Activated naive CD8-positive, alpha-beta T cell (primary cell): ENCODE measurements at regions not wholly inside any gene's neighbourhood (a gene's known extent, or its start where the extent isn't known, plus 50 kb on each side); places are given as distances from the start of the nearest gene placed in this dataset.

Experiments used
- H3K27ac Mint-ChIP-seq: one replicate; pipeline ENCODE4 v1.8.0; 2021; ENCODE audit warnings: mixed read lengths
- H3K27me3 Mint-ChIP-seq: one replicate; pipeline ENCODE4 v1.8.0; 2021; ENCODE audit warnings: mixed read lengths
- H3K36me3 Mint-ChIP-seq: one replicate; pipeline ENCODE4 v1.8.0; 2021; ENCODE audit warnings: mixed read lengths
- H3K4me1 Mint-ChIP-seq: one replicate; pipeline ENCODE4 v1.8.0; 2021; ENCODE audit warnings: low read depth, mixed read lengths
- H3K4me3 Mint-ChIP-seq: one replicate; pipeline ENCODE4 v1.8.0; 2021; ENCODE audit warnings: mild to moderate bottlenecking, mixed read lengths
- H3K9me3 Mint-ChIP-seq: one replicate; pipeline ENCODE4 v1.8.0; 2021; ENCODE audit warnings: low read depth, mixed read lengths

GRCh38 chr14:31966896-31967668 is 110.0 kb upstream of the ARHGAP5 start:
- no peaks in the 10 kb centered on the region for H3K36me3 Mint-ChIP-seq
- H3K27ac Mint-ChIP-seq, result no peak overlapping the region
- H3K4me3 Mint-ChIP-seq, result no peak overlapping the region
- peaks cover 8% of the 10 kb centered on the region for H3K9me3 Mint-ChIP-seq
- no peaks in the 10 kb centered on the region for H3K4me1 Mint-ChIP-seq
- peaks cover 1% of the 10 kb centered on the region for H3K27me3 Mint-ChIP-seq

DNA sequence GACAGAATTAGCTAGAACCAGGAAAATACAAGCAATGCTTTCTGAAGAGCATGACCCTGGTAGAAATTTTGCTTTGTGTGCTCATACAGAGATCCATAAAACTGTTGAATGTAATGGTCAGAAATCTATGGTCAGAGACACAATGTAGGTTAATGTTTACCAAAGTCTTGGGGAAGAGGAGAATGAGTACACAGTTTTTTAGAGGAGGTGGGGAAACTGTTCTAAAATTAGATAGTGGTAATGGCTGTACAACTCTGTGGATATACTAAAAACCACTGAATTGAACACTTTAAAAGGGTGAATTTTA is 109.5 kb upstream of the ARHGAP5 start:
- Mint-ChIP-seq H3K27ac (no peak overlapping the region), H3K36me3 (no peaks in the 10 kb centered on the region), H3K4me1 (no peaks in the 10 kb centered on the region), H3K9me3 (peaks cover 8% of the 10 kb centered on the region), H3K27me3 (peaks cover 1% of the 10 kb centered on the region), H3K4me3 (no peak overlapping the region)

DNA sequence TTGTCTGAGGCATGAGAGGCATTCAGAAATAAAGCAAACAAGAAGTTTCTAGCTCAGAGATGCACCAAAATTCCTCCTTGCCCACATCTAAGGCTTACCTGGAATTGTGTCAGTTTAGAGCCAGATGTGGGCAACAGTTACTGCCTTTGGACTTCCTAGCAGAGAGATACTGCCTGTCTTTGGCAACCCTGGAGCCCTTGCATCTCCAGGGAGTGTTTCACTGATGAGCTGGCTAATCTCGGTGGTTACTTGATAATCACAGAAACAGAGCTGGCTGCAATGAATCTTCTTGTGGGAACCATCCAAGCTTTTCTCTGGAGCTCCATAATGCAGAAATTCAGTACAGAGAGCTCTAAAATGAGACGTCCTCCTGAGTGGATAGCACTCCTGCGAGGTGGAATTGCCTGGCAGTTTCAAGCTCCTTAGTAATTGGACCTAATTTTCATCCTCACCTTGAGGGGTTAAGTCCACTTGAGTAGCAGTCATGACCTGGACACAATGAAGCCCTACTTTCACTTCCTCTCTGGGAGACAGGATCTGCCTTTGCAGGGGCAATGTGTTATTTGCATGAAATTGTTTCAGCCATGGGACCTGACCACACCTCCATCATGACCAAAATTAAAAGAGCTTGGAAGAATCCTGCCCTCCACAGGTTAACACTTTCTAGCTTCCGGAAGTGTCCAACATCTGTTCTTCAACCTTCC is 108.8 kb upstream of the ARHGAP5 start:
- H3K4me1 Mint-ChIP-seq, result no peaks in the 10 kb centered on the region
- no peak overlapping the region for H3K27ac Mint-ChIP-seq
- H3K9me3 Mint-ChIP-seq, result peaks cover 8% of the 10 kb centered on the region
- no peak overlapping the region for H3K4me3 Mint-ChIP-seq
- peaks cover 1% of the 10 kb centered on the region for H3K27me3 Mint-ChIP-seq
- no peaks in the 10 kb centered on the region for H3K36me3 Mint-ChIP-seq

GRCh38 chr14:31968956-31969698 is 108.0 kb upstream of the ARHGAP5 start:
- H3K27me3 Mint-ChIP-seq, result peaks cover 1% of the 10 kb centered on the region
- H3K36me3 Mint-ChIP-seq, result no peaks in the 10 kb centered on the region
- no peak overlapping the region for H3K4me3 Mint-ChIP-seq
- H3K9me3 Mint-ChIP-seq, result peaks cover 8% of the 10 kb centered on the region
- no peak overlapping the region for H3K27ac Mint-ChIP-seq
- no peaks in the 10 kb centered on the region for H3K4me1 Mint-ChIP-seq

GRCh38 chr14:31969699-31970240 is 107.3 kb upstream of the ARHGAP5 start:
- H3K4me3 Mint-ChIP-seq, result no peak overlapping the region
- H3K36me3 Mint-ChIP-seq, result no peaks in the 10 kb centered on the region
- peaks cover 8% of the 10 kb centered on the region for H3K9me3 Mint-ChIP-seq
- no peak overlapping the region for H3K27ac Mint-ChIP-seq
- H3K27me3 Mint-ChIP-seq, result peaks cover 1% of the 10 kb centered on the region
- H3K4me1 Mint-ChIP-seq, result no peaks in the 10 kb centered on the region

DNA sequence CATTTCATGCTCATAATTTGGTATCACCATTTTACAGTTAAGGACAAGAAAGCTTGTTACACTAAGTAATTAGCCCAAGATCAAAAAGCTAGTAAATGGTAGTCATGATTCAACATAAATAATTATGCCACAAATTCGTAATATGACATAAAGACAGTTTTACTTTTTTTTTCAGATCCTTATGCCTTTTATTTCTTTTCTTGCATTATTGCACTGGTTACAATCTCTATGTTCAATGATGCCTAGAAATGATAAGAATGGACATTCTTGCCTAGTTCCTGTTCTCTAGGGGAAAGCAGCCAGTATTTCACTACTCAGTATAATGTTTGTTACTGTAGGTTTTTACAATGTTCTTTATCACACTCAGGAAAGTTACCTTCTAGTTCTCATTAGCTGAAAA is 106.4 kb upstream of the ARHGAP5 start:
- Mint-ChIP-seq H3K27ac (no peak overlapping the region), H3K4me3 (no peak overlapping the region), H3K4me1 (no peaks in the 10 kb centered on the region), H3K36me3 (no peaks in the 10 kb centered on the region), H3K27me3 (peaks cover 2% of the 10 kb centered on the region), H3K9me3 (peaks cover 8% of the 10 kb centered on the region)

DNA sequence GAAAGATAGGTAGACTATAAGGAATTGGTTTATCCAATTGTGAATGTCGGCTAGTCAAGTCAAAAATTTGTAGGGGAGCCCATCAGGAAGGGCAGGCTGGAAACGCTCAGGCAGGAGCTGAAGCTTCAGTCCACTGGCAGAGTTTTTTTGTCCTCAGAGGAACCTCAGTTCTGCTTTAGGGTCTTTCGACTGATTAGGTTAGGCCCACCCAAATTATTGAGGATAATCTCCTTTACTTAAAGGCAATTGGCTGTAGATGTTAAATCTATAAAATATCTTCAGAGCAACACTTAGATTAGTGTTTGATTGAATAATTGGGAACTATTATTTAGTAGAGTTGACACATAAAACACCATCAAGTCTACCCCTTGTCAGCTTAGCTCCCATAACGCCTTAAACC is 105.5 kb upstream of the ARHGAP5 start:
- peaks cover 8% of the 10 kb centered on the region for H3K9me3 Mint-ChIP-seq
- H3K36me3 Mint-ChIP-seq, result no peaks in the 10 kb centered on the region
- H3K27me3 Mint-ChIP-seq, result peaks cover 3% of the 10 kb centered on the region
- no peak overlapping the region for H3K4me3 Mint-ChIP-seq
- no peaks in the 10 kb centered on the region for H3K4me1 Mint-ChIP-seq
- H3K27ac Mint-ChIP-seq, result no peak overlapping the region

DNA sequence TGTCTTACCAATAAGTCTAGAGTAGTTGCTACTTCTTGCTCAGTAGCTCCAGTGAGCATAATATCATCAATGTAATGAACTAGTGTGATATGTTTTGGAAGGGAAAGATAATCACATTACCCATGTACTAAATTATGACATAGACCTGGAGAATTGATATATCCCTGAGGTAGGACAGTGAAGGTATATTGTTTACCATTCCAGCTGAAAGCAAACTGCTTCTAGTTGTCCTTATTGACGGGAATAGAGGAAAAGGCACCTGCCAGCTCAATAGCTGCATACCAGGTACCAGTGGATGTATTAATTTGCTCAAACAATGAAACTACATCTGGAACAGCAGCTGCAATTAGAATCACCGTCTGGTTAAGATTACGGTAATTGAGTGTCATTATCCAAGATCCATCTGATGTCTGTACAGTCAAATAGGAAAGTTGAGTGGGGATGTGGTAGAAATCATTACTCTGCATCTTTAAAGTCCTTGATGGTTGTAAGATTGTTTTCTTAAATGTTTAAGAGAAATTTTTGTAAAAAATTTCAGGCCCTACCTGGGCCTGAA is 100.0 kb upstream of the ARHGAP5 start:
- Mint-ChIP-seq H3K36me3 (no peaks in the 10 kb centered on the region), H3K4me3 (no peak overlapping the region), H3K27me3 (peaks cover 1% of the 10 kb centered on the region), H3K4me1 (no peaks in the 10 kb centered on the region), H3K27ac (no peak overlapping the region), H3K9me3 (peaks cover 2% of the 10 kb centered on the region)

GRCh38 chr14:31978423-31978822 is 98.7 kb upstream of the ARHGAP5 start:
- Mint-ChIP-seq H3K4me3 (no peak overlapping the region), H3K36me3 (peaks cover 2% of the 10 kb centered on the region), H3K9me3 (peaks cover 12% of the 10 kb centered on the region), H3K27me3 (peaks cover 1% of the 10 kb centered on the region), H3K27ac (no peak overlapping the region), H3K4me1 (no peaks in the 10 kb centered on the region)

DNA sequence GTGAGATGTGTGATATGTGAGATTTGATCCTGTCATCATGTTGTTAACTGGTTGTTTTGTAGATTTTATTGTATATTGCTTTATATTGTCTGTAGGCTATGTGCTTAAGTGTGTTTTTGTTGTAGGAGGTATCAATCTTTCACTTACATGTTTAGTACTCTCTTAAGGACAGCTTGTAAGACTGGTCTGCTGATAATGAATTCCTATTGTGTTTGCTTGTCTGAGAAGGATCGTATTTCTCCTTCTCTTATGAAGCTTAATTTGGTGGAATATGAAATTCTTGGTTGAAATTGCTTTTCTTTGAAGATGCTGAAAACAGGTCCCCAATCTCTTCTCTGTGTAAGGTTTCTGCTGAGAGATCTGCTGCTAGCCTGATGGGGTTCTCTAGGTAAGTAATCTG is 94.5 kb upstream of the ARHGAP5 start:
- Mint-ChIP-seq H3K9me3 (peaks cover 12% of the 10 kb centered on the region), H3K27ac (no peak overlapping the region), H3K36me3 (peaks cover 2% of the 10 kb centered on the region)

DNA sequence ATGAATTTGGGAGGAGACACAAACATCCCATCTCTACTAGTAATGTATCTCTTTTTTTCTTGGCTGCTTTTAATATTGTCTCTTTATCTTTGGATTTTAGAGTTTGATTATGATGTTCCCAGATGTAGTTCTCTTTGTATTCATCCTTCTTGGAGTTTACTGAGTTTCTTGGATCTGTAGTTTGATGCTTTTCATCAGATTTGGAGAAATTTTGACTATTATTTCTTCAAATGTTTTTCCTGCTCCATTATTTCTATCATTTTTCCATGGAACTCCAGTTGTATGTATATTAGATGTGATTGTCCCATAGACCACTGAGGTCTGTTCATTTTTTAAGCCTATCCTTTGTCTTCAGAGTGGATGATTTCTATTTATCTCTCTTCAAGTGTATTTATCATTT is 90.7 kb upstream of the ARHGAP5 start:
- Mint-ChIP-seq H3K36me3 (peaks cover 2% of the 10 kb centered on the region), H3K4me3 (no peak overlapping the region), H3K27ac (no peak overlapping the region), H3K9me3 (peaks cover 12% of the 10 kb centered on the region), H3K4me1 (no peaks in the 10 kb centered on the region), H3K27me3 (peaks cover 4% of the 10 kb centered on the region)

More for the DNA sequence above, 94.5 kb upstream of the ARHGAP5 start:
- Mint-ChIP-seq H3K27me3 (no peaks in the 10 kb centered on the region), H3K4me1 (no peaks in the 10 kb centered on the region), H3K4me3 (no peak overlapping the region)

GRCh38 chr14:31987721-31988120 is 89.4 kb upstream of the ARHGAP5 start:
- Mint-ChIP-seq H3K4me1 (no peaks in the 10 kb centered on the region), H3K27me3 (peaks cover 4% of the 10 kb centered on the region)

DNA sequence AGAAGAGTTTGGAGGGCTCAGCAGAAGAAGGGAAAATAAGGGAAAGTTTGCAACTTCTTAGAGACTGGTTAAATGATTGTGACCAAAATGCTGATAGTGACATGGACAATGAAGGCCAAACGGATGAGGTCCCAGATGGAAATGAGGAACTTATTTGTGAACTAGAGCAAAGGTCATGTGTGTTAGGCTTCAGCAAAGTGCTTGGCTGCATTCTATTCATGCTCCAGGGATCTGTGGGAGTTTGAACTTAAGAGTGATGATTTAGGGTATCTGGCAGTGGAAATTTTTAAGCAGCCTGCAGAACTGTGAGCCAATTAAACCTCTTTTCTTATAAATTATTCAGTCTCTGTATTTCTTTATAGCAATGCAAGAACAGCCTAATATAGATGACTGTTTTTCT is 88.9 kb upstream of the ARHGAP5 start:
- no peak overlapping the region for H3K27ac Mint-ChIP-seq
- H3K4me1 Mint-ChIP-seq, result no peaks in the 10 kb centered on the region
- no peak overlapping the region for H3K4me3 Mint-ChIP-seq
- H3K36me3 Mint-ChIP-seq, result no peaks in the 10 kb centered on the region
- H3K27me3 Mint-ChIP-seq, result peaks cover 6% of the 10 kb centered on the region
- H3K9me3 Mint-ChIP-seq, result peaks cover under 1% of the 10 kb centered on the region

More at GRCh38 chr14:31987721-31988120, 89.4 kb upstream of the ARHGAP5 start:
- no peak overlapping the region for H3K27ac Mint-ChIP-seq
- H3K4me3 Mint-ChIP-seq, result no peak overlapping the region
- peaks cover 2% of the 10 kb centered on the region for H3K36me3 Mint-ChIP-seq
- H3K9me3 Mint-ChIP-seq, result peaks cover 6% of the 10 kb centered on the region

- Mint-ChIP-seq H3K27me3 (peaks cover 6% of the 10 kb centered on the region), H3K27ac (no peak overlapping the region), H3K4me3 (no peak overlapping the region), H3K9me3 (no peaks in the 10 kb centered on the region), H3K36me3 (no peaks in the 10 kb centered on the region), H3K4me1 (no peaks in the 10 kb centered on the region)
Measured at GRCh38 chr14:31990183-31990857, 86.8 kb upstream of the ARHGAP5 start.
